Astrocyte (in vitro differentiated cells and primary cell): ENCODE measurements at regions not wholly inside any gene's neighbourhood (a gene's known extent, or its start where the extent isn't known, plus 50 kb on each side); places are given as distances from the start of the nearest gene placed in this dataset.

ENCODE experiments used
- DNase-seq: peaks from one replicate; pipeline ENCODE4 v3.0.0-alpha.2; 2010; ENCODE audit warnings: low read depth
- FAIRE-seq: peaks from 2 replicates; lab custom pipeline; 2011; peaks lifted over from hg19 to GRCh38; lab: Jason Lieb, UNC
- H2AFZ ChIP-seq: 2 replicates; pipeline ENCODE4 v1.6.0; 2012; ENCODE audit warnings: low read depth, low read length, inconsistent platforms
- H3K27ac ChIP-seq: 2 replicates; pipeline ENCODE4 v1.5.1; 2011; ENCODE audit warnings: low read depth, low read length, inconsistent platforms
- H3K27me3 ChIP-seq: 2 replicates; pipeline ENCODE4 v1.6.0; 2011; ENCODE audit warnings: low read length, inconsistent platforms; ENCODE audit not compliant: insufficient read depth
- H3K36me3 ChIP-seq: 2 replicates; pipeline ENCODE4 v1.5.1; 2011; ENCODE audit warnings: low read length, inconsistent platforms; ENCODE audit not compliant: insufficient read depth
- H3K4me1 ChIP-seq: 2 replicates; pipeline ENCODE4 v1.5.1; 2011; ENCODE audit warnings: low read length, inconsistent platforms; ENCODE audit not compliant: insufficient read depth
- H3K4me2 ChIP-seq: 2 replicates; pipeline ENCODE4 v1.6.0; 2012; ENCODE audit warnings: low read length, inconsistent platforms
- H3K4me3 ChIP-seq: 2 replicates; pipeline ENCODE4 v1.5.1; 2011; ENCODE audit warnings: low read depth, mild to moderate bottlenecking, low read length, inconsistent platforms; ENCODE audit not compliant: insufficient read depth
- H3K79me2 ChIP-seq: 2 replicates; pipeline ENCODE4 v1.6.0; 2012; ENCODE audit warnings: mild to moderate bottlenecking, low read length, inconsistent platforms; ENCODE audit not compliant: insufficient read depth
- H3K9ac ChIP-seq: 2 replicates; pipeline ENCODE4 v1.6.0; 2012; ENCODE audit warnings: mild to moderate bottlenecking, low read length, inconsistent platforms
- H3K9me3 ChIP-seq: 2 replicates; pipeline ENCODE4 v1.5.1; 2012; ENCODE audit warnings: low read depth, mild to moderate bottlenecking, low read length, inconsistent platforms; ENCODE audit not compliant: insufficient read depth
- H4K20me1 ChIP-seq: 2 replicates; pipeline ENCODE4 v1.6.0; 2012; ENCODE audit warnings: low read length, inconsistent platforms; ENCODE audit not compliant: insufficient read depth
- H3K27ac Mint-ChIP-seq: one replicate; pipeline ENCODE4 v1.8.0; 2021; ENCODE audit warnings: mild to moderate bottlenecking, mixed read lengths; ENCODE audit not compliant: unreplicated experiment
- H3K27me3 Mint-ChIP-seq: one replicate; pipeline ENCODE4 v1.8.0; 2021; ENCODE audit warnings: low read depth, mixed read lengths; ENCODE audit not compliant: unreplicated experiment
- H3K36me3 Mint-ChIP-seq: one replicate; pipeline ENCODE4 v1.8.0; 2021; ENCODE audit warnings: low read depth, mixed read lengths; ENCODE audit not compliant: unreplicated experiment
- H3K4me1 Mint-ChIP-seq: one replicate; pipeline ENCODE4 v1.8.0; 2021; ENCODE audit warnings: low read depth, mixed read lengths; ENCODE audit not compliant: unreplicated experiment
- H3K4me3 Mint-ChIP-seq: one replicate; pipeline ENCODE4 v1.8.0; 2021; ENCODE audit warnings: mild to moderate bottlenecking, moderate library complexity, mixed read lengths; ENCODE audit not compliant: unreplicated experiment
- H3K9me3 Mint-ChIP-seq: one replicate; pipeline ENCODE4 v1.8.0; 2021; ENCODE audit warnings: mild to moderate bottlenecking, mixed read lengths; ENCODE audit not compliant: unreplicated experiment
- EZH2 ChIP-seq: IDR thresholded peaks from 2 replicates; pipeline ENCODE4 v1.6.1; 2012; ENCODE audit warnings: mild to moderate bottlenecking, low read length, inconsistent platforms; ENCODE audit not compliant: insufficient read depth
- TF ChIP-seq, protein P1 (sequence below): IDR thresholded peaks from 2 replicates; pipeline ENCODE4 v1.5.1; 2011; ENCODE audit warnings: low read depth, mild to moderate bottlenecking, inconsistent platforms, low read length, moderate library complexity; ENCODE audit not compliant: insufficient read depth

DNA sequence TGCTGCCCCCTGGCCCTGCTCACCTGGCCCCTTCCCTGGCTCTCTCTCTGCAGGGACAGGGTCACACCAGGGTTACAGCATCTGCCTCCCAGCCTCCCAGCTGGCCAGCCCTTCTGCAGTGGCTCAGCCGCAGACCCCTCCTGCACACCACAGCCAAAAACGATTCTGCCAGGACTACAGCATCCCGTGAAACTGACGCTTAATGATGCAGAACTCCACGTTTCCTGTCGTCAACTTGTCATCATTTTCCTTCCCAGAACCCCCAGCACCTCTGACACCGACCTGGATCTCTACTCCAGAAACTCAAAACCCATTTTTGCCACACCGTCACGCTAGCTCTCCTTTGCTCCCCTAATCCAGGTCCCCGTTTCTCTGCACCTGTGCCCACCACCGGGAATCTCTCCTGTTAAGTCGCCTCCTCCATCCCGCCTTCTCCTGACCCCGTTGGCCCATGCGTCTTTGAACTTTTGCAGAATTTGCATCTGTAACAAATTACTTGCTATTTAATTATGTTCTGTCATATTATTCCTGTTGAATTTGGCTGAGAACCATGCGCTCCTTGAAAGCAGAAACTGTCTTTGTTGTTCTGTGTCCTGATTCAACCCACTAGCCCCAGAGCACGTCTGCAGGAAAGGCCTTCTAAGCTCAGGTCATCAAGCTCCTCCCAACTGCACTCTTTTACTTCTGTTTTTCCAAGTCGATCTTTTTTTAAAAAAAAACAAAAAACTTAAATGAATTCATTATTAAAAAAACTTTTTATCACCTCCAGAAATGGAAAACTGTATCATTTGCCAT is 173.2 kb upstream of the COPS8 start:
- no peaks in the 10 kb centered on the region for H3K79me2 ChIP-seq
- TF ChIP-seq, protein P1, sequence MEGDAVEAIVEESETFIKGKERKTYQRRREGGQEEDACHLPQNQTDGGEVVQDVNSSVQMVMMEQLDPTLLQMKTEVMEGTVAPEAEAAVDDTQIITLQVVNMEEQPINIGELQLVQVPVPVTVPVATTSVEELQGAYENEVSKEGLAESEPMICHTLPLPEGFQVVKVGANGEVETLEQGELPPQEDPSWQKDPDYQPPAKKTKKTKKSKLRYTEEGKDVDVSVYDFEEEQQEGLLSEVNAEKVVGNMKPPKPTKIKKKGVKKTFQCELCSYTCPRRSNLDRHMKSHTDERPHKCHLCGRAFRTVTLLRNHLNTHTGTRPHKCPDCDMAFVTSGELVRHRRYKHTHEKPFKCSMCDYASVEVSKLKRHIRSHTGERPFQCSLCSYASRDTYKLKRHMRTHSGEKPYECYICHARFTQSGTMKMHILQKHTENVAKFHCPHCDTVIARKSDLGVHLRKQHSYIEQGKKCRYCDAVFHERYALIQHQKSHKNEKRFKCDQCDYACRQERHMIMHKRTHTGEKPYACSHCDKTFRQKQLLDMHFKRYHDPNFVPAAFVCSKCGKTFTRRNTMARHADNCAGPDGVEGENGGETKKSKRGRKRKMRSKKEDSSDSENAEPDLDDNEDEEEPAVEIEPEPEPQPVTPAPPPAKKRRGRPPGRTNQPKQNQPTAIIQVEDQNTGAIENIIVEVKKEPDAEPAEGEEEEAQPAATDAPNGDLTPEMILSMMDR = no peak
- TF ChIP-seq EZH2 = no peak
- H3K9ac ChIP-seq = no peak overlapping the region
- no peak overlapping the region for H3K4me2 ChIP-seq
- FAIRE-seq (no peak), DNase-seq (no peak)
- H3K27me3 ChIP-seq = no peaks in the 10 kb centered on the region
- H3K4me1 ChIP-seq = no peaks in the 10 kb centered on the region
- Mint-ChIP-seq H3K27ac (no peak overlapping the region), H3K27me3 (peaks cover 25% of the 10 kb centered on the region), H3K4me1 (peaks cover 4% of the 10 kb centered on the region), H3K4me3 (no peak overlapping the region), H3K36me3 (peaks cover 2% of the 10 kb centered on the region), H3K9me3 (peaks cover 1% of the 10 kb centered on the region)
- no peaks in the 10 kb centered on the region for H3K9me3 ChIP-seq
- no peak overlapping the region for H3K4me3 ChIP-seq
- H4K20me1 ChIP-seq = no peaks in the 10 kb centered on the region
- H3K27ac ChIP-seq = no peak overlapping the region
- H2AFZ ChIP-seq = no peak overlapping the region
- no peaks in the 10 kb centered on the region for H3K36me3 ChIP-seq

DNA sequence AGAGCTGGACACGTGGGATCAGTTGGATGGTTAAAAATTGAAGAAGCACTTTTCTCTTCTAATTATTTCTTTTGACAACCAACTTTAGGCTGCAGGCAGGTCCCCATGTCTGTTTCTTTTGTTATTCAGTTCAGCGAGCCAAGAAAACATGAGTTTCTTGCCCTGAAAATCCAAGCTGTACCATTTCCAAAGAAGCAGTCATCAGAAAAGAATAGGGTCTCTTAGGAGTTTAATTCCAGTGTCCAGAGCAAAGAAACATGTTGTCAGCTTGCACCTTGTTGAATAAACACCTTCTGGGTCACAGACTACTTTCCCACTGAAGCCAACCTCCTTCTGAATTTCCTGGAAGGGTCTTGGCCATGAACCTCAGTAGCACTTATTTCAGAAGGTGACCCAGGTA is 170.5 kb upstream of the COPS8 start:
- Histone ChIP-seq H3K4me1 (no peaks in the 10 kb centered on the region), H2AFZ (no peak overlapping the region), H3K36me3 (no peaks in the 10 kb centered on the region), H3K4me2 (no peak overlapping the region), H4K20me1 (no peaks in the 10 kb centered on the region), H3K9me3 (no peaks in the 10 kb centered on the region), H3K9ac (no peak overlapping the region), H3K79me2 (no peaks in the 10 kb centered on the region), H3K27me3 (no peaks in the 10 kb centered on the region), H3K4me3 (no peak overlapping the region), H3K27ac (no peak overlapping the region)
- no peak for TF ChIP-seq EZH2
- TF ChIP-seq, protein P1 = no peak
- no peak for DNase-seq
- H3K36me3 Mint-ChIP-seq = peaks cover 2% of the 10 kb centered on the region
- peaks cover 25% of the 10 kb centered on the region for H3K27me3 Mint-ChIP-seq
- no peak overlapping the region for H3K27ac Mint-ChIP-seq
- H3K9me3 Mint-ChIP-seq = peaks cover 1% of the 10 kb centered on the region
- no peak for FAIRE-seq
- no peak overlapping the region for H3K4me3 Mint-ChIP-seq
- peaks cover 4% of the 10 kb centered on the region for H3K4me1 Mint-ChIP-seq

GRCh38 chr2:236915726-236916125 is 170.0 kb upstream of the COPS8 start:
- no peak for DNase-seq
- H3K27me3 Mint-ChIP-seq = peaks cover 25% of the 10 kb centered on the region
- TF ChIP-seq EZH2 = no peak
- TF ChIP-seq, protein P1 = no peak
- Histone ChIP-seq H3K27ac (no peak overlapping the region), H2AFZ (no peak overlapping the region), H3K4me2 (no peak overlapping the region), H3K4me3 (no peak overlapping the region), H3K27me3 (no peaks in the 10 kb centered on the region), H3K36me3 (no peaks in the 10 kb centered on the region), H3K79me2 (no peaks in the 10 kb centered on the region), H3K9ac (no peak overlapping the region), H3K4me1 (no peaks in the 10 kb centered on the region), H4K20me1 (no peaks in the 10 kb centered on the region), H3K9me3 (no peaks in the 10 kb centered on the region)
- H3K9me3 Mint-ChIP-seq = peaks cover 1% of the 10 kb centered on the region
- H3K36me3 Mint-ChIP-seq = peaks cover 2% of the 10 kb centered on the region
- H3K4me1 Mint-ChIP-seq = peaks cover 4% of the 10 kb centered on the region
- H3K27ac Mint-ChIP-seq = no peak overlapping the region
- no peak for FAIRE-seq
- no peak overlapping the region for H3K4me3 Mint-ChIP-seq
